Neural progenitor cell (in vitro differentiated cells): ENCODE measurements at regions not wholly inside any gene's neighbourhood (a gene's known extent, or its start where the extent isn't known, plus 50 kb on each side); places are given as distances from the start of the nearest gene placed in this dataset.

Experiments
- CTCF ChIP-seq: fragments of 200-600 bp; sonication (generic); IDR thresholded peaks from 2 replicates; pipeline ENCODE4 v1.5.1; 2017; ENCODE audit warnings: antibody characterized with exemption, mild to moderate bottlenecking
- EZH2 ChIP-seq: fragments of 200-600 bp; sonication (generic); IDR thresholded peaks from 2 replicates; pipeline ENCODE4 v1.6.1; 2017; ENCODE audit warnings: antibody characterized with exemption, mild to moderate bottlenecking, moderate library complexity

- TF ChIP-seq CTCF (no peak), EZH2 (no peak)
These were observed 980.9 kb upstream of the DIAPH2 start for GRCh38 chrX:95703696-95704095.
